Sigmoid colon (tissue), 4 donors: ENCODE measurements at regions not wholly inside any gene's neighbourhood (a gene's known extent, or its start where the extent isn't known, plus 50 kb on each side); places are given as distances from the start of the nearest gene placed in this dataset.
"Not testable (repeated sequence)": the region's sequence is repeated elsewhere in the genome, so short reads cannot be mapped to it uniquely, and the experiment has no call there.

Experiments used
- CTCF ChIP-seq, 4 experiments: fragments of 450-650 bp in 3 of 4; fragments of 200-600 bp in 1 of 4; IDR thresholded peaks; one replicate each; pipeline ENCODE4 v1.5.1; 2016 to 2019; ENCODE audit warnings: antibody characterized with exemption in 4 of 4, mild to moderate bottlenecking in 3 of 4, moderate library complexity in 2 of 4
- EP300 ChIP-seq, 4 donors: sonication (generic); formaldehyde crosslinking; IDR thresholded peaks; one replicate each; pipeline ENCODE4 v1.6.1; 2017; ENCODE audit warnings: antibody characterized with exemption in 4 of 4
- POLR2AphosphoS5 ChIP-seq, 4 donors: sonication (generic); formaldehyde crosslinking; IDR thresholded peaks; one replicate each; pipeline ENCODE4 v1.6.1; 2017; ENCODE audit warnings: antibody characterized with exemption in 4 of 4

DNA sequence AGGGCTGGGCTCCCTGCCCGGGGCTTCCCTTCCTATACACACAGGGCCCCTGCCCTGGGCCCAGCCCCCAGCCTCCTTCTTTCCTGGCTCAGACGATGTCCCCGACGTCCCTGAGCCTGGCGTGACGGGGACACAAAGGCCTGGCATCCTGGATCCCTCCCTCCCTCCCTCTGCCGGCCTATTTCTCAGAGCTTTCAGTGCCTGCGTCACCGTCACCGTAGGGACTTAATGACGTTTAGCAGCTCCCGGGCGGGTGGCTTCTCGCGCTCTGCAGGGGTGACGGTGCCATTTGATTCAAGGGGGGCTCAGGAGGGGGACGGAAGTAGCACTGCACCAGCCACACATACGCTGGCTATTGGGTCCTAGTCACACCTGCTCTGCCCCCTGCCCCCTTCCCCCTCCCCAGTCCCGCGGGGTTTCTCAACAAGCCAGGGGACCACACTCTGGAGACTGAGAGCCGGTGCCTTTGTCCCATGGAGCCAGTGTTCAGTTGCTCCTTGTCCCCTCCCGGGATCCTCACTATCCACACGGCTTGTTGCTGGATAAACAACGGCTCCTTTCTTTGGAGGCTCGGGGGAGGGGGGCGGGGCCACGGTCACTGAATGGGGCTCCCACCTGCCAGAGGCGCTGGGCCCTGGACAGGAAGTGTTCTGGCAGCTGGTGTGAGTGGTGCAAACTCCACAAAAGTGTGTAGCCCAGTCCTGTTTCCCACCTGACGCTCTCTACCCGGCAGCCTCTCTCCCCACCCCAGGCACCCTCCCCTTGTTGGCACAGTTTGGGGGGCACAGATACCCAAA lies 4366.7 kb upstream of the TPTE start:
- TF ChIP-seq CTCF, POLR2AphosphoS5, EP300 (IDR thresholded peaks at IDR 0.05): not testable (repeated sequence)
